ENCODE measurements at regions not wholly inside any gene's neighbourhood (a gene's known extent, or its start where the extent isn't known, plus 50 kb on each side); places are given as distances from the start of the nearest gene placed in this dataset.

GRCh38 chr2:12417786-12418185 is 298.9 kb upstream of the TRIB2 start:
- TF ChIP-seq CTCF (IDR thresholded peaks at IDR 0.05; ENCODE audit: low read depth, low read length), result no peak
- TF ChIP-seq EZH2phosphoT487 (IDR thresholded peaks at IDR 0.05; ENCODE audit: low read depth), result no peak
